Nephron (organoid): ENCODE measurements at regions not wholly inside any gene's neighbourhood (a gene's known extent, or its start where the extent isn't known, plus 50 kb on each side); places are given as distances from the start of the nearest gene placed in this dataset.

ENCODE experiments used
- H3K27ac Mint-ChIP-seq, 3 experiments: 2 replicates each; pipeline ENCODE4 v1.8.0; 2020; ENCODE audit warnings: mixed read lengths in 3 of 3, mild to moderate bottlenecking in 2 of 3, moderate library complexity in 1 of 3
- H3K27me3 Mint-ChIP-seq: 2 replicates; pipeline ENCODE4 v1.8.0; 2021; ENCODE audit warnings: low read depth, mild to moderate bottlenecking, moderate library complexity, mixed read lengths
- H3K36me3 Mint-ChIP-seq: 2 replicates; pipeline ENCODE4 v1.8.0; 2020; ENCODE audit warnings: low read depth, mixed read lengths
- H3K4me1 Mint-ChIP-seq: 2 replicates; pipeline ENCODE4 v1.8.0; 2020; ENCODE audit warnings: mixed read lengths
- H3K4me3 Mint-ChIP-seq, 3 experiments: 2 replicates each; pipeline ENCODE4 v1.8.0; 2020; ENCODE audit warnings: mild to moderate bottlenecking in 3 of 3, mixed read lengths in 3 of 3, moderate library complexity in 2 of 3
- H3K9me3 Mint-ChIP-seq: 2 replicates; pipeline ENCODE4 v1.8.0; 2020; ENCODE audit warnings: mixed read lengths
- CTCF ChIP-seq, 3 experiments: fragments of 200-600 bp; sonication (generic); IDR thresholded peaks; one replicate each; pipeline ENCODE4 v1.5.0; 2021; ENCODE audit warnings: antibody characterized with exemption in 3 of 3; ENCODE audit not compliant: unreplicated experiment in 3 of 3

GRCh38 chr1:209397371-209397770, 186.1 kb upstream of the CAMK1G start:
- Mint-ChIP-seq H3K36me3 (no peaks in the 10 kb centered on the region), H3K27me3 (peaks cover 16% of the 10 kb centered on the region), H3K4me3 (no peak overlapping the region), H3K9me3 (no peaks in the 10 kb centered on the region), H3K27ac (no peak overlapping the region), H3K4me1 (peaks cover 13% of the 10 kb centered on the region)
- no peak for TF ChIP-seq CTCF (IDR thresholded peaks at IDR 0.05; ENCODE audit: unreplicated experiment in 3 of 3)

- Mint-ChIP-seq H3K9me3 (no peaks in the 10 kb centered on the region), H3K4me3 (no peak overlapping the region), H3K27ac (no peak overlapping the region), H3K4me1 (peaks cover 13% of the 10 kb centered on the region), H3K27me3 (peaks cover 13% of the 10 kb centered on the region), H3K36me3 (no peaks in the 10 kb centered on the region)
- TF ChIP-seq CTCF (IDR thresholded peaks at IDR 0.05; ENCODE audit: unreplicated experiment in 3 of 3): no peak
Measured at GRCh38 chr1:209397910-209398309, 185.6 kb upstream of the CAMK1G start.

GRCh38 chr1:209398313-209398991, 185.1 kb upstream of the CAMK1G start:
- TF ChIP-seq CTCF (IDR thresholded peaks at IDR 0.05; ENCODE audit: unreplicated experiment in 3 of 3): no peak
- H3K4me3 Mint-ChIP-seq: no peak overlapping the region
- peaks cover 13% of the 10 kb centered on the region for H3K27me3 Mint-ChIP-seq
- H3K27ac Mint-ChIP-seq: peak overlapping the region in 1 of 3 experiments; percentile 2
- H3K9me3 Mint-ChIP-seq: no peaks in the 10 kb centered on the region
- peaks cover 13% of the 10 kb centered on the region for H3K4me1 Mint-ChIP-seq
- no peaks in the 10 kb centered on the region for H3K36me3 Mint-ChIP-seq

GRCh38 chr1:209399800-209400199, 183.7 kb upstream of the CAMK1G start:
- TF ChIP-seq CTCF (IDR thresholded peaks at IDR 0.05; ENCODE audit: unreplicated experiment in 3 of 3): no peak
- H3K36me3 Mint-ChIP-seq: no peaks in the 10 kb centered on the region
- peaks cover 15% of the 10 kb centered on the region for H3K4me1 Mint-ChIP-seq
- H3K27me3 Mint-ChIP-seq: peaks cover 9% of the 10 kb centered on the region
- peak overlapping the region in 1 of 3 experiments; percentile 14 for H3K27ac Mint-ChIP-seq
- no peaks in the 10 kb centered on the region for H3K9me3 Mint-ChIP-seq
- no peak overlapping the region for H3K4me3 Mint-ChIP-seq

- Mint-ChIP-seq H3K36me3 (no peaks in the 10 kb centered on the region), H3K27me3 (peaks cover 4% of the 10 kb centered on the region), H3K4me3 (no peak overlapping the region), H3K4me1 (peaks cover 12% of the 10 kb centered on the region), H3K27ac (no peak overlapping the region), H3K9me3 (no peaks in the 10 kb centered on the region)
- TF ChIP-seq CTCF (IDR thresholded peaks at IDR 0.05; ENCODE audit: unreplicated experiment in 3 of 3): no peak
Measured at GRCh38 chr1:209400351-209401220, 182.9 kb upstream of the CAMK1G start.
